HL-60 (cell line): ENCODE measurements at regions not wholly inside any gene's neighbourhood (a gene's known extent, or its start where the extent isn't known, plus 50 kb on each side); places are given as distances from the start of the nearest gene placed in this dataset.

Experiments
- CTCF ChIP-seq: IDR thresholded peaks from one replicate; pipeline ENCODE4 v1.5.1; 2011; ENCODE audit warnings: low read length, control low read depth, inconsistent platforms; ENCODE audit not compliant: insufficient read depth
- GABPA ChIP-seq: IDR thresholded peaks from 2 replicates; pipeline ENCODE4 v1.6.1; 2012; ENCODE audit warnings: low read depth
- POLR2AphosphoS5 ChIP-seq: IDR thresholded peaks from 2 replicates; pipeline ENCODE4 v1.6.1; 2012; ENCODE audit warnings: low read depth
- SPI1 ChIP-seq: IDR thresholded peaks from 2 replicates; pipeline ENCODE4 v1.6.1; 2012; ENCODE audit warnings: low read depth, mild to moderate bottlenecking, borderline replicate concordance
- TF ChIP-seq, protein P1 (sequence below): IDR thresholded peaks from 2 replicates; pipeline ENCODE4 v1.6.1; 2012; ENCODE audit warnings: low read depth; ENCODE audit not compliant: insufficient replicate concordance

DNA sequence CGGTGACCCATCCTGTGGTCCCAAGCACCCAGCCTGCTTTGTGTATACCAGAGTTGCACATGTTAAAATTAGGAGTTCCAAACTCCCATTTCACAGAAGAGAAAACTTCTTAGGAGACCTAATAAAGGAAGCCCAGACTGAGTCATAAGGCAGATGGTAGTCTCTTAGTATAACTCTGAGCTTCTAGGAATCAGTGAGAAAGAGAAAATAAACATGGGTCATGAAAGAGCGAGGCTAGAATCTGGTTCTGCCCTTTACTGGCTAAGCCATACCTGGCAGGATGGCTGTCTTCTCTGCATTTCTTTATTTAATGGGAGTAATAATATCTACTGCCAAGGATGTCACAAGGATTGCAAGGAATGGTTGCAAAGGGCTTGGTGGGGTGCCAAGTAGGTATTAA, 101.2 kb upstream of the TRIB2 start:
- no peak for TF ChIP-seq CTCF
- TF ChIP-seq POLR2AphosphoS5: no peak
- no peak for TF ChIP-seq SPI1
- TF ChIP-seq, protein P1, sequence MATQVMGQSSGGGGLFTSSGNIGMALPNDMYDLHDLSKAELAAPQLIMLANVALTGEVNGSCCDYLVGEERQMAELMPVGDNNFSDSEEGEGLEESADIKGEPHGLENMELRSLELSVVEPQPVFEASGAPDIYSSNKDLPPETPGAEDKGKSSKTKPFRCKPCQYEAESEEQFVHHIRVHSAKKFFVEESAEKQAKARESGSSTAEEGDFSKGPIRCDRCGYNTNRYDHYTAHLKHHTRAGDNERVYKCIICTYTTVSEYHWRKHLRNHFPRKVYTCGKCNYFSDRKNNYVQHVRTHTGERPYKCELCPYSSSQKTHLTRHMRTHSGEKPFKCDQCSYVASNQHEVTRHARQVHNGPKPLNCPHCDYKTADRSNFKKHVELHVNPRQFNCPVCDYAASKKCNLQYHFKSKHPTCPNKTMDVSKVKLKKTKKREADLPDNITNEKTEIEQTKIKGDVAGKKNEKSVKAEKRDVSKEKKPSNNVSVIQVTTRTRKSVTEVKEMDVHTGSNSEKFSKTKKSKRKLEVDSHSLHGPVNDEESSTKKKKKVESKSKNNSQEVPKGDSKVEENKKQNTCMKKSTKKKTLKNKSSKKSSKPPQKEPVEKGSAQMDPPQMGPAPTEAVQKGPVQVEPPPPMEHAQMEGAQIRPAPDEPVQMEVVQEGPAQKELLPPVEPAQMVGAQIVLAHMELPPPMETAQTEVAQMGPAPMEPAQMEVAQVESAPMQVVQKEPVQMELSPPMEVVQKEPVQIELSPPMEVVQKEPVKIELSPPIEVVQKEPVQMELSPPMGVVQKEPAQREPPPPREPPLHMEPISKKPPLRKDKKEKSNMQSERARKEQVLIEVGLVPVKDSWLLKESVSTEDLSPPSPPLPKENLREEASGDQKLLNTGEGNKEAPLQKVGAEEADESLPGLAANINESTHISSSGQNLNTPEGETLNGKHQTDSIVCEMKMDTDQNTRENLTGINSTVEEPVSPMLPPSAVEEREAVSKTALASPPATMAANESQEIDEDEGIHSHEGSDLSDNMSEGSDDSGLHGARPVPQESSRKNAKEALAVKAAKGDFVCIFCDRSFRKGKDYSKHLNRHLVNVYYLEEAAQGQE: no peak
- no peak for TF ChIP-seq GABPA
